ENCODE measurements at regions not wholly inside any gene's neighbourhood (a gene's known extent, or its start where the extent isn't known, plus 50 kb on each side); places are given as distances from the start of the nearest gene placed in this dataset.
"Not testable (repeated sequence)": the region's sequence is repeated elsewhere in the genome, so short reads cannot be mapped to it uniquely, and the experiment has no call there.

GRCh38 chr7:101679653-101680173 lies 50.6 kb upstream of the MYL10 start:
- DNase-seq (ENCODE audit: low read depth): not testable (repeated sequence)

- DNase-seq (ENCODE audit: low read depth): no peak
Measured at GRCh38 chr7:101680406-101681145, 51.5 kb upstream of the MYL10 start.

- DNase-seq (ENCODE audit: low read depth): no peak
Measured at GRCh38 chr7:101681170-101682007, 52.3 kb upstream of the MYL10 start.

GRCh38 chr7:101684983-101685330 lies 55.9 kb upstream of the MYL10 start:
- DNase-seq (ENCODE audit: low read depth): no peak

GRCh38 chr7:101686030-101686429 lies 56.9 kb upstream of the MYL10 start:
- no peak for DNase-seq (ENCODE audit: low read depth)

- no peak for DNase-seq (ENCODE audit: low read depth)
Measured at GRCh38 chr7:101687081-101687480, 58.0 kb upstream of the MYL10 start.

- no peak for DNase-seq (ENCODE audit: low read depth)
Measured at GRCh38 chr7:101687791-101688182, 58.7 kb upstream of the MYL10 start.

- DNase-seq (ENCODE audit: low read depth): peak; percentile 30
Measured at GRCh38 chr7:101688183-101688831, 59.2 kb upstream of the MYL10 start.

- no peak for DNase-seq (ENCODE audit: low read depth)
Measured at GRCh38 chr7:101688995-101689907, 60.2 kb upstream of the MYL10 start.

GRCh38 chr7:101690061-101690460 lies 61.0 kb upstream of the MYL10 start:
- DNase-seq (ENCODE audit: low read depth): no peak

GRCh38 chr7:101691822-101692384 lies 62.8 kb upstream of the MYL10 start:
- no peak for DNase-seq (ENCODE audit: low read depth)

- no peak for DNase-seq (ENCODE audit: low read depth)
Measured at GRCh38 chr7:101693498-101694091, 64.5 kb upstream of the MYL10 start.

GRCh38 chr7:101698964-101699363 lies 69.9 kb upstream of the MYL10 start:
- DNase-seq (ENCODE audit: low read depth): no peak

GRCh38 chr7:101699399-101699798 lies 70.3 kb upstream of the MYL10 start:
- DNase-seq (ENCODE audit: low read depth): no peak

- DNase-seq (ENCODE audit: low read depth): no peak
Measured at GRCh38 chr7:101699881-101700823, 71.1 kb upstream of the MYL10 start.

- DNase-seq (ENCODE audit: low read depth): no peak
Measured at GRCh38 chr7:101701153-101701794, 72.2 kb upstream of the MYL10 start.

- DNase-seq (ENCODE audit: low read depth): no peak
Measured at GRCh38 chr7:101702362-101702850, 73.3 kb upstream of the MYL10 start.

GRCh38 chr7:101705331-101705730 lies 76.2 kb upstream of the MYL10 start:
- no peak for DNase-seq (ENCODE audit: low read depth)

GRCh38 chr7:101707587-101707986 lies 78.5 kb upstream of the MYL10 start:
- DNase-seq (ENCODE audit: low read depth): no peak

All from T-helper 22 cell (primary cell).